OCI-LY3 (cell line): ENCODE measurements at regions not wholly inside any gene's neighbourhood (a gene's known extent, or its start where the extent isn't known, plus 50 kb on each side); places are given as distances from the start of the nearest gene placed in this dataset.
"Not testable (repeated sequence)": the region's sequence is repeated elsewhere in the genome, so short reads cannot be mapped to it uniquely, and the experiment has no call there.

Source experiments
- H2AFZ ChIP-seq: fragments of 200-600, 300-600 bp; shearing (Covaris generic); 2 replicates; pipeline ENCODE4 v1.6.0; 2014; ENCODE audit warnings: antibody characterized with exemption, low read depth, low read length
- H3K27ac ChIP-seq: fragments of 200-600, 300-600 bp; sonication (generic); 2 replicates; pipeline ENCODE4 v1.5.1; 2014; ENCODE audit warnings: mild to moderate bottlenecking, low read length, moderate library complexity, mixed read lengths
- H3K27me3 ChIP-seq: fragments of 200-600, 300-600 bp; sonication (generic); 2 replicates; pipeline ENCODE4 v1.6.1; 2014; ENCODE audit warnings: low read depth, low read length, mixed read lengths
- H3K36me3 ChIP-seq: fragments of 200-600, 300-600 bp; sonication (generic); replicated peaks from 2 replicates; pipeline ENCODE3; 2014; ENCODE audit warnings: low read depth, low read length, mixed read lengths
- H3K4me1 ChIP-seq: fragments of 300-600, 200-600 bp; sonication (generic); 2 replicates; pipeline ENCODE4 v1.6.1; 2014; ENCODE audit warnings: low read length, mixed read lengths
- H3K4me2 ChIP-seq: fragments of 200-600, 300-600 bp; sonication (generic); 2 replicates; pipeline ENCODE4 v1.6.1; 2014; ENCODE audit warnings: low read length, mixed read lengths
- H3K4me3 ChIP-seq: fragments of 300-600, 200-600 bp; sonication (generic); 2 replicates; pipeline ENCODE4 v1.5.1; 2014; ENCODE audit warnings: antibody characterized with exemption, mild to moderate bottlenecking, low read length, moderate library complexity
- H3K79me2 ChIP-seq: fragments of 300-600, 200-600 bp; shearing (Covaris generic); 2 replicates; pipeline ENCODE4 v1.6.1; 2014; ENCODE audit warnings: mild to moderate bottlenecking, low read length, mixed read lengths
- H3K9ac ChIP-seq: fragments of 300-600, 200-600 bp; shearing (Covaris generic); 2 replicates; pipeline ENCODE4 v1.6.0; 2014; ENCODE audit warnings: mild to moderate bottlenecking, low read length, moderate library complexity
- H3K9me3 ChIP-seq: fragments of 200-600, 300-600 bp; shearing (Covaris generic); 2 replicates; pipeline ENCODE4 v1.6.1; 2014; ENCODE audit warnings: low read length, mixed read lengths; ENCODE audit not compliant: insufficient read depth
- H4K20me1 ChIP-seq: fragments of 200-600, 300-600 bp; sonication (generic); 2 replicates; pipeline ENCODE4 v1.6.1; 2016; ENCODE audit warnings: low read length, mixed read lengths; ENCODE audit not compliant: insufficient read depth
- EZH2phosphoT487 ChIP-seq: fragments of 200-600 bp; shearing (Covaris generic); IDR thresholded peaks from 2 replicates; pipeline ENCODE4 v1.6.1; 2018; ENCODE audit warnings: antibody characterized with exemption, mixed run types, low read depth
- TF ChIP-seq, protein P1 (sequence below): fragments of 200-600, 300-600 bp; sonication (generic); IDR thresholded peaks from 2 replicates; pipeline ENCODE4 v1.5.1; 2014; ENCODE audit warnings: antibody characterized with exemption, low read length, low read depth

DNA sequence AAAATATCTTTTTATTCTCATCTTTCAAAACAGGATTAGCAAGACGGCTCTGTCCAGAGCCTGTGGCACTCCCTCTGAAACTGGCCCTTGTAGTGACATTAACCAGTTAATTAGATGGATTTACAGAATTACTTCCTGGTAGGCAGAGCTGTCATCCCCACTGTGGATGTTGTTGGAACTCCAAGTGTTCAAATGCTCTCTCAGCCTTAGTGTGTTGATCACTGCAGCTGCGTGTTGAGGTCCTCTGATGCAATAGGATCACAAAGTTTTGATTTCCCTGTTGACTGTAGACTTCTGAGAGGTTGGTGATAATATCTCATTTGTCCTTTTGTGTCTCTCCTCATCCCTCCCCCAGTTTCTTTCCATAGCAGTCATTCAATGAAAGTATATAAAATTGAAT, 117.3 kb upstream of the CDK6 start:
- no peaks in the 10 kb centered on the region for H3K9me3 ChIP-seq
- no peaks in the 10 kb centered on the region for H3K27me3 ChIP-seq
- no peak overlapping the region for H3K4me2 ChIP-seq
- no peaks in the 10 kb centered on the region for H3K79me2 ChIP-seq
- no peaks in the 10 kb centered on the region for H3K36me3 ChIP-seq
- no peak overlapping the region for H3K9ac ChIP-seq
- TF ChIP-seq EZH2phosphoT487: no peak
- TF ChIP-seq, protein P1, sequence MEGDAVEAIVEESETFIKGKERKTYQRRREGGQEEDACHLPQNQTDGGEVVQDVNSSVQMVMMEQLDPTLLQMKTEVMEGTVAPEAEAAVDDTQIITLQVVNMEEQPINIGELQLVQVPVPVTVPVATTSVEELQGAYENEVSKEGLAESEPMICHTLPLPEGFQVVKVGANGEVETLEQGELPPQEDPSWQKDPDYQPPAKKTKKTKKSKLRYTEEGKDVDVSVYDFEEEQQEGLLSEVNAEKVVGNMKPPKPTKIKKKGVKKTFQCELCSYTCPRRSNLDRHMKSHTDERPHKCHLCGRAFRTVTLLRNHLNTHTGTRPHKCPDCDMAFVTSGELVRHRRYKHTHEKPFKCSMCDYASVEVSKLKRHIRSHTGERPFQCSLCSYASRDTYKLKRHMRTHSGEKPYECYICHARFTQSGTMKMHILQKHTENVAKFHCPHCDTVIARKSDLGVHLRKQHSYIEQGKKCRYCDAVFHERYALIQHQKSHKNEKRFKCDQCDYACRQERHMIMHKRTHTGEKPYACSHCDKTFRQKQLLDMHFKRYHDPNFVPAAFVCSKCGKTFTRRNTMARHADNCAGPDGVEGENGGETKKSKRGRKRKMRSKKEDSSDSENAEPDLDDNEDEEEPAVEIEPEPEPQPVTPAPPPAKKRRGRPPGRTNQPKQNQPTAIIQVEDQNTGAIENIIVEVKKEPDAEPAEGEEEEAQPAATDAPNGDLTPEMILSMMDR: no peak
- no peak overlapping the region for H3K27ac ChIP-seq
- H3K4me3 ChIP-seq: no peak overlapping the region
- H2AFZ ChIP-seq: no peak overlapping the region
- no peaks in the 10 kb centered on the region for H4K20me1 ChIP-seq
- H3K4me1 ChIP-seq: no peaks in the 10 kb centered on the region

DNA sequence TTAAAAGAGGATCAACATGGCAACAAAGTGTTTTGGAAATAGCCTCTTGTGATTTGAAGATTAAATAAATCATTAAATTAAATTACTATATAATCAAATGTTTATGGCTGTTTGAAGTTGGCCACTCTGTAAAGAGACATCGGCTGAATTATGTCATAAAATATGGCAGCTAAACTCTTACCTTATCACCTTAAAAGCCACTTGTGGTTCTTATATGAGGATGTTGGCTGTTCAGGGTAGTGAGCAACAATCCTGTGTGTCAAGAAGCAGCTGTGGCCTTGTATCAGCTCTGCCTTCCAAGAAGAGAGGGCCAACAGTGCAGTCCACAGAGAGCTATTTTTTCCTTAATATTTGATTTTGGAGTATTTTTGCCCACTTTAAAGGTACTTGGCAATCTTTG, 113.4 kb upstream of the CDK6 start:
- no peak overlapping the region for H3K27ac ChIP-seq
- no peaks in the 10 kb centered on the region for H3K79me2 ChIP-seq
- H3K4me1 ChIP-seq: no peaks in the 10 kb centered on the region
- no peak overlapping the region for H2AFZ ChIP-seq
- no peaks in the 10 kb centered on the region for H3K36me3 ChIP-seq
- H4K20me1 ChIP-seq: no peaks in the 10 kb centered on the region
- TF ChIP-seq, protein P1: no peak
- no peak for TF ChIP-seq EZH2phosphoT487
- no peak overlapping the region for H3K4me3 ChIP-seq
- H3K4me2 ChIP-seq: no peak overlapping the region
- H3K9me3 ChIP-seq: no peaks in the 10 kb centered on the region
- H3K27me3 ChIP-seq: no peaks in the 10 kb centered on the region
- no peak overlapping the region for H3K9ac ChIP-seq

DNA sequence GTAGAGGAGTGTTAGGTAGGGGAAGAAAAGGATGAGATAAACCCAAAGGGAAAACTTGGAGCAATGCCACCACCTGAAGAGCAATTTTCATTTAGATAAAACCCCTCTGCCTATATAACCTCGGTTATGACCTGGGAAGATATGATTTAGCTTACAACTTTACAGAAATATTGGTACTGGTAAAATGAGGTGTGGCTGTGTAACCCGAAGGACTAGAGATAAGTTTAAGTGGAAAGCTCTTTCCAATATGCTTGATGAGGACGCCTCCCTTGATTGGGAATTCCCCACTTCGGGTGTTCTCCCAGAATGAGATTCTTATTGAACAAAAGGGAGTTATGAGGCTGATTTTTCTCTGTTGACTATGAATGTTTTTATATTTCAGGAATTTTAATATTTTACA, 109.5 kb upstream of the CDK6 start:
- Histone ChIP-seq H3K79me2 (no peaks in the 10 kb centered on the region), H3K4me1 (no peaks in the 10 kb centered on the region), H3K4me2 (no peak overlapping the region), H3K9me3 (peaks cover 8% of the 10 kb centered on the region; the same call in 1 of the 2 replicates), H2AFZ (no peak overlapping the region), H3K9ac (no peak overlapping the region), H4K20me1 (no peaks in the 10 kb centered on the region), H3K27me3 (no peaks in the 10 kb centered on the region), H3K4me3 (no peak overlapping the region), H3K36me3 (peaks cover 9% of the 10 kb centered on the region), H3K27ac (no peak overlapping the region)
- TF ChIP-seq EZH2phosphoT487: no peak
- TF ChIP-seq, protein P1: no peak

DNA sequence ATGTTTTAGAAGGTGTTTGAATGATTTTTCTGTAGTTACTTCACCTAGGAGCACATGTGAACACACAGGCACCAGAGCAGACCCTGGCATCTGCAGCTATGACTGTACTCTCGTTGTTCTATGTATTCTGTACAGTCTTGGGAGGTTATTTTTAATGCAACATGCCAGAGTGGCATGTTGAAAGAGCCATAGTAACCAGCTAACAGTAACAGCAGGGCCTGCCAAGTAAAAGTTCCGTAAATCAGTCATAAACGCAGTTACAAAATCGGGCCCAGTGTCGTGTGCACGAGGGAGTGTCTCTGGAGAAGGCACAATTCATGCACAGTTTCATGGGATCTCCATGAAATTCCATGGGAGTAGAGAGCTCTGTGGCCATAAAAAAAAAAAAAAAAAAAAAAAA, 108.3 kb upstream of the CDK6 start:
- no peak overlapping the region for H3K9ac ChIP-seq
- no peaks in the 10 kb centered on the region for H3K27me3 ChIP-seq
- H2AFZ ChIP-seq: no peak overlapping the region
- no peak for TF ChIP-seq EZH2phosphoT487
- TF ChIP-seq, protein P1: no peak
- H3K4me3 ChIP-seq: no peak overlapping the region
- H3K36me3 ChIP-seq: peaks cover 15% of the 10 kb centered on the region
- H3K4me2 ChIP-seq: no peak overlapping the region
- no peak overlapping the region for H3K27ac ChIP-seq
- peaks cover 18% of the 10 kb centered on the region; the same call in 1 of the 2 replicates for H3K9me3 ChIP-seq
- H3K79me2 ChIP-seq: no peaks in the 10 kb centered on the region
- no peaks in the 10 kb centered on the region for H4K20me1 ChIP-seq
- no peaks in the 10 kb centered on the region for H3K4me1 ChIP-seq

DNA sequence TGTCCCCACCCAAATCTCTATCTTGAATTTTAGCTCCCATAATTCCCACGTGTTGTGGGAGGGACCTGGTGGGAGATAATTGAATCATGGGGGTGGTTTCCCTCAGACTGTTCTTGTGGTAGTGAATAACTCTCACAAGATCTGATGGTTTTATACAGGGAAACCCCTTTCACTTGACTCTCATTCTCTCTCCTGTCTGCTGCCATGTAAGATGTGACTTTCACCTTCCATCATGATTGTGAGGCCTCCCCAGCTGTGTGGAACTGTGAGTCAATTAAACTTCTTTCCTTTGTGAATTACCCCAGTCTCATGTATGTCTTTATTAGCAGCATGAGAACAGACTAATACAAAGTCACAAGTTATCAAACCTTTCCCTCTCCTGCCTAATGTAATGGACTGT, 106.3 kb upstream of the CDK6 start:
- Histone ChIP-seq H3K9me3 (peaks cover 20% of the 10 kb centered on the region; the same call in 1 of the 2 replicates), H3K36me3 (peaks cover 21% of the 10 kb centered on the region)
- H3K4me2 ChIP-seq, H3K27me3 ChIP-seq, H3K79me2 ChIP-seq, H3K4me1 ChIP-seq, H2AFZ ChIP-seq, H3K4me3 ChIP-seq, H3K9ac ChIP-seq, H4K20me1 ChIP-seq, H3K27ac ChIP-seq: not testable (repeated sequence)
